HL-60 (cell line): ENCODE measurements at regions not wholly inside any gene's neighbourhood (a gene's known extent, or its start where the extent isn't known, plus 50 kb on each side); places are given as distances from the start of the nearest gene placed in this dataset.

Experiments used
- DNase-seq, 2 experiments: peaks; one replicate each; pipeline ENCODE4 v3.0.0-alpha.2; 2010 to 2020; ENCODE audit warnings: low read depth in 1 of 2, low spot score in 1 of 2
- H3K27ac ChIP-seq: fragments of 250-450 bp; sonication (Bioruptor Pico); replicated peaks from 2 replicates; pipeline ENCODE4 v1.5.1; 2020; ENCODE audit warnings: mild to moderate bottlenecking, moderate library complexity
- H3K27me3 ChIP-seq: fragments of 250-450 bp; sonication (Bioruptor Pico); 2 replicates; pipeline ENCODE4 v1.5.1; 2021; ENCODE audit warnings: mild to moderate bottlenecking, moderate library complexity; ENCODE audit not compliant: insufficient read depth, poor library complexity, severe bottlenecking
- H3K4me3 ChIP-seq: replicated peaks from 2 replicates; pipeline ENCODE4 v1.5.1; 2011; ENCODE audit warnings: mild to moderate bottlenecking, control low read depth, low read length; ENCODE audit not compliant: insufficient read depth
- GABPA ChIP-seq: IDR thresholded peaks from 2 replicates; pipeline ENCODE4 v1.6.1; 2012; ENCODE audit warnings: low read depth
- POLR2AphosphoS5 ChIP-seq: IDR thresholded peaks from 2 replicates; pipeline ENCODE4 v1.6.1; 2012; ENCODE audit warnings: low read depth
- SPI1 ChIP-seq: IDR thresholded peaks from 2 replicates; pipeline ENCODE4 v1.6.1; 2012; ENCODE audit warnings: low read depth, mild to moderate bottlenecking, borderline replicate concordance
- TF ChIP-seq, protein P1 (sequence below): IDR thresholded peaks from one replicate; pipeline ENCODE4 v1.5.1; 2011; ENCODE audit warnings: low read length, control low read depth, inconsistent platforms; ENCODE audit not compliant: insufficient read depth
- TF ChIP-seq, protein P2 (sequence below): IDR thresholded peaks from 2 replicates; pipeline ENCODE4 v1.6.1; 2012; ENCODE audit warnings: low read depth; ENCODE audit not compliant: insufficient replicate concordance

DNA sequence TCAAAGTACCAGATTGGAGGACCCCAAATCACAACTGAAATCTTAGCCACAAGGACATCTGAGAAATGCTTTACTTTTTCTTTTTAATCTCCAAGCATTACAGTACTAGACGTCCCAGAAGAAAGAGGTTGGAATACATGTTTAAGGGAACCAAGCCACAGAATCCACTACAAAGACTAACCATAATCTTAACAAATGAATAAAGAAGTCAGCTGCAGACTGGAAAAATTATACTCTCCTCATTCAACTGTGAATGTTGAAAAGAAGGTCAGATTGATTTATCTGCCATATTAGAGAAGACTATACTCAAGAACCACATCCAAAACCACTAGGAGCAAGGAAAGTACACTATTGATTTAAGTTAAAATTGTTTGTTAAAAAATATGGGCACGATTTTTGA, 102.1 kb upstream of the ABCB5 start:
- TF ChIP-seq, protein P1, sequence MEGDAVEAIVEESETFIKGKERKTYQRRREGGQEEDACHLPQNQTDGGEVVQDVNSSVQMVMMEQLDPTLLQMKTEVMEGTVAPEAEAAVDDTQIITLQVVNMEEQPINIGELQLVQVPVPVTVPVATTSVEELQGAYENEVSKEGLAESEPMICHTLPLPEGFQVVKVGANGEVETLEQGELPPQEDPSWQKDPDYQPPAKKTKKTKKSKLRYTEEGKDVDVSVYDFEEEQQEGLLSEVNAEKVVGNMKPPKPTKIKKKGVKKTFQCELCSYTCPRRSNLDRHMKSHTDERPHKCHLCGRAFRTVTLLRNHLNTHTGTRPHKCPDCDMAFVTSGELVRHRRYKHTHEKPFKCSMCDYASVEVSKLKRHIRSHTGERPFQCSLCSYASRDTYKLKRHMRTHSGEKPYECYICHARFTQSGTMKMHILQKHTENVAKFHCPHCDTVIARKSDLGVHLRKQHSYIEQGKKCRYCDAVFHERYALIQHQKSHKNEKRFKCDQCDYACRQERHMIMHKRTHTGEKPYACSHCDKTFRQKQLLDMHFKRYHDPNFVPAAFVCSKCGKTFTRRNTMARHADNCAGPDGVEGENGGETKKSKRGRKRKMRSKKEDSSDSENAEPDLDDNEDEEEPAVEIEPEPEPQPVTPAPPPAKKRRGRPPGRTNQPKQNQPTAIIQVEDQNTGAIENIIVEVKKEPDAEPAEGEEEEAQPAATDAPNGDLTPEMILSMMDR = no peak
- TF ChIP-seq, protein P2, sequence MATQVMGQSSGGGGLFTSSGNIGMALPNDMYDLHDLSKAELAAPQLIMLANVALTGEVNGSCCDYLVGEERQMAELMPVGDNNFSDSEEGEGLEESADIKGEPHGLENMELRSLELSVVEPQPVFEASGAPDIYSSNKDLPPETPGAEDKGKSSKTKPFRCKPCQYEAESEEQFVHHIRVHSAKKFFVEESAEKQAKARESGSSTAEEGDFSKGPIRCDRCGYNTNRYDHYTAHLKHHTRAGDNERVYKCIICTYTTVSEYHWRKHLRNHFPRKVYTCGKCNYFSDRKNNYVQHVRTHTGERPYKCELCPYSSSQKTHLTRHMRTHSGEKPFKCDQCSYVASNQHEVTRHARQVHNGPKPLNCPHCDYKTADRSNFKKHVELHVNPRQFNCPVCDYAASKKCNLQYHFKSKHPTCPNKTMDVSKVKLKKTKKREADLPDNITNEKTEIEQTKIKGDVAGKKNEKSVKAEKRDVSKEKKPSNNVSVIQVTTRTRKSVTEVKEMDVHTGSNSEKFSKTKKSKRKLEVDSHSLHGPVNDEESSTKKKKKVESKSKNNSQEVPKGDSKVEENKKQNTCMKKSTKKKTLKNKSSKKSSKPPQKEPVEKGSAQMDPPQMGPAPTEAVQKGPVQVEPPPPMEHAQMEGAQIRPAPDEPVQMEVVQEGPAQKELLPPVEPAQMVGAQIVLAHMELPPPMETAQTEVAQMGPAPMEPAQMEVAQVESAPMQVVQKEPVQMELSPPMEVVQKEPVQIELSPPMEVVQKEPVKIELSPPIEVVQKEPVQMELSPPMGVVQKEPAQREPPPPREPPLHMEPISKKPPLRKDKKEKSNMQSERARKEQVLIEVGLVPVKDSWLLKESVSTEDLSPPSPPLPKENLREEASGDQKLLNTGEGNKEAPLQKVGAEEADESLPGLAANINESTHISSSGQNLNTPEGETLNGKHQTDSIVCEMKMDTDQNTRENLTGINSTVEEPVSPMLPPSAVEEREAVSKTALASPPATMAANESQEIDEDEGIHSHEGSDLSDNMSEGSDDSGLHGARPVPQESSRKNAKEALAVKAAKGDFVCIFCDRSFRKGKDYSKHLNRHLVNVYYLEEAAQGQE = no peak
- TF ChIP-seq SPI1 (no peak), POLR2AphosphoS5 (no peak), GABPA (no peak)
- no peak for DNase-seq
- Histone ChIP-seq H3K27ac (no peak overlapping the region), H3K27me3 (no peaks in the 10 kb centered on the region), H3K4me3 (no peak overlapping the region)

DNA sequence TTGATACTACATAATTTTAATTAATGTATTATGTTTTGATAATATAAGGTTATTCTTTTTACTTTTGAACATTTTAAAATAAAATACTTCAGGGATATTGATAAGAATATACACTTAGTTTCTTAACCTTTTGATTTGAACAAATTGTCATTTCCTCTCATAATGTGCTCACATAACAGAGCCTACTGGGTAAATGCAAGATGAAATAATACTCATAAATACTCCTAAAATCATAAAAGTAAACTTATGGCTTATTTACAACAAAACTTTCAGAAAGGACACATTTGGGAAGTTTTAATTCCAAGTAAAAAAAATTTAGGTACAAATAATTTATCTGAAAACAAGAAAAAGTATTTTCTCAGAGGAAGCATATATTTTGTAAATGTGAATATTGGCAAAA, 101.6 kb upstream of the ABCB5 start:
- TF ChIP-seq POLR2AphosphoS5 (no peak), SPI1 (no peak)
- TF ChIP-seq, protein P2 = no peak
- H3K27ac ChIP-seq = no peak overlapping the region

DNA sequence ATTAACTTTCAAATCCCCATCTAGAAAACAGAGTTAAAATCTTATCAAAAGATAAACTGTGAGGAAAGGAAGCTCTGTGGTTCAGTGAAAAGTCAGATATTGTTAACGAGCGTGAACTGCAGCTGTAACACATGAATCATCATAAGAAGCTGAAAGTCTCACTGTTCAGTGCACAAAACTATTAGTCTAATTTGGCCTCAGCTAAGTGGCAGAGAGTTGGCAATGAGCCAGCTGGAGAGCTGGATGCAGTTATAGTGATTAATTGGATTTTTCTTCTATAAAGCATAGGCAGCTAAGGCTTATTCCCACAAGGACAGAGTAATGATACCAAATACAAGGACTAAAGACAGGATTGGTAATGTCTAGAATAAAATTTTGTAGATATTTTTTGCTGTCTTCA, 101.1 kb upstream of the ABCB5 start:
- no peak overlapping the region for H3K27ac ChIP-seq
- DNase-seq = no peak
- H3K4me3 ChIP-seq = no peak overlapping the region
- TF ChIP-seq POLR2AphosphoS5 (no peak), GABPA (no peak), SPI1 (no peak)
- TF ChIP-seq, protein P1 = no peak
- TF ChIP-seq, protein P2 = no peak
- no peaks in the 10 kb centered on the region for H3K27me3 ChIP-seq

More for the DNA sequence above, 101.6 kb upstream of the ABCB5 start:
- DNase-seq = no peak
- no peaks in the 10 kb centered on the region for H3K27me3 ChIP-seq
- no peak overlapping the region for H3K4me3 ChIP-seq

DNA sequence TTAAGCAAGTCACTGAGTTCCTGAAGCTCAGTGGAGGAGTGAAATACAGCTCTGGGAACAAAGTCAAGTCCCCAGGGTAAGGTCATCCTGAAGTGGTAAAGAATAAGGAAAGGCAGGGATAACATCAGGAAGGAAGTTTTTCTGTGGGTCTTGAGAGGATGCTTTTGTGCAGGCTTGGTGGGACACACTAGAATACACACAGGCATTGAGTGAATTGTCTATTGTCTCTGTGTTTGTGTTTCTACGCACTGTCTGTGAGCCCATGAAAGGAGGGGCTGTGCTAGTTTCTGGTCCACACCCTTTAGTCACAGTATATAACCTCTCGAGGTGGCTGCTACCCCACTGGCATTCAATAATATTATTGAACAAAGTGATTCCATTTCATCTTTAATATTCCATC, 95.8 kb upstream of the ABCB5 start:
- Histone ChIP-seq H3K4me3 (no peak overlapping the region), H3K27ac (no peak overlapping the region), H3K27me3 (no peaks in the 10 kb centered on the region)
- TF ChIP-seq, protein P1 = no peak
- TF ChIP-seq, protein P2 = no peak
- no peak for TF ChIP-seq GABPA
- TF ChIP-seq SPI1 = no peak
- no peak for TF ChIP-seq POLR2AphosphoS5
- DNase-seq = no peak
